ENCODE measurements at regions not wholly inside any gene's neighbourhood (a gene's known extent, or its start where the extent isn't known, plus 50 kb on each side); places are given as distances from the start of the nearest gene placed in this dataset.

DNA sequence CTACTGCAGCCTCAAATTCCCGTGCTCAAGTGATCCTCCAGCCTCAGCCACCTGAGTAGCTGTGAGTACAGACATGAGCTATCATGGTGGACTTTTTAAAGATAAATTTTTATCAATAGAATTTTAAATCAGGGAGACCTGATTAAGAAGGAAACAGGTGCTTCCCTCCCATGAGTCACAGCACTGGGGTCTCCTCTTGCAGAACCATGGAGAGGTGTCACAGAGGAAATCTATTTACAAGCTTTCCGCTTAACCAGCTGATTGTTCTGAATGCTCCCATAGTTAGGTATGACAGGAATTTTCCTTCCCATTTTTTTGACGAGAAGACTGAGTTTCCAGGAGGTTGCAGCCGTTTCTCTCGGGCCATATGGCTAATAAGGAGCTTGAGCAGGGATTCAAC lies 516.1 kb downstream of the MIAT start:
- H3K27ac Mint-ChIP-seq: no peak overlapping the region
- no peaks in the 10 kb centered on the region for H3K4me1 Mint-ChIP-seq
- H3K36me3 ChIP-seq (ENCODE audit: control insufficient read depth in 2 of 3, insufficient read depth in 3 of 3, low read length in 3 of 3): no peaks in the 10 kb centered on the region
- POLR2A ChIA-PET: no interaction called here
- H3K36me3 Mint-ChIP-seq: no peaks in the 10 kb centered on the region
- ATAC-seq (no peak), DNase-seq (no peak)
- no peaks in the 10 kb centered on the region for H3K27me3 ChIP-seq (ENCODE audit: control insufficient read depth in 2 of 2, insufficient read depth in 2 of 2, low read length in 2 of 2)
- intact Hi-C loops (cut with micrococcal nuclease): no loop called here
- no peak overlapping the region for H3K4me3 Mint-ChIP-seq
- H3K9me3 Mint-ChIP-seq: peaks cover 0 to 1% (median 0%) of the 10 kb centered on the region in 11 donors
- H3K27me3 Mint-ChIP-seq: peaks cover 20 to 37% (median 31%) of the 10 kb centered on the region in 5 donors
- H3K4me3 ChIP-seq (ENCODE audit: low read length): no peak overlapping the region
- CTCF ChIA-PET: no interaction called here
- no peak overlapping the region for H3K27ac ChIP-seq (ENCODE audit: low read depth, low read length)
- H3K9me3 ChIP-seq (ENCODE audit: control insufficient read depth in 2 of 3, low read length in 3 of 3): no peaks in the 10 kb centered on the region
- no peaks in the 10 kb centered on the region for H3K4me1 ChIP-seq (ENCODE audit: control insufficient read depth in 2 of 2, insufficient read depth in 2 of 2, low read length in 2 of 2)

DNA sequence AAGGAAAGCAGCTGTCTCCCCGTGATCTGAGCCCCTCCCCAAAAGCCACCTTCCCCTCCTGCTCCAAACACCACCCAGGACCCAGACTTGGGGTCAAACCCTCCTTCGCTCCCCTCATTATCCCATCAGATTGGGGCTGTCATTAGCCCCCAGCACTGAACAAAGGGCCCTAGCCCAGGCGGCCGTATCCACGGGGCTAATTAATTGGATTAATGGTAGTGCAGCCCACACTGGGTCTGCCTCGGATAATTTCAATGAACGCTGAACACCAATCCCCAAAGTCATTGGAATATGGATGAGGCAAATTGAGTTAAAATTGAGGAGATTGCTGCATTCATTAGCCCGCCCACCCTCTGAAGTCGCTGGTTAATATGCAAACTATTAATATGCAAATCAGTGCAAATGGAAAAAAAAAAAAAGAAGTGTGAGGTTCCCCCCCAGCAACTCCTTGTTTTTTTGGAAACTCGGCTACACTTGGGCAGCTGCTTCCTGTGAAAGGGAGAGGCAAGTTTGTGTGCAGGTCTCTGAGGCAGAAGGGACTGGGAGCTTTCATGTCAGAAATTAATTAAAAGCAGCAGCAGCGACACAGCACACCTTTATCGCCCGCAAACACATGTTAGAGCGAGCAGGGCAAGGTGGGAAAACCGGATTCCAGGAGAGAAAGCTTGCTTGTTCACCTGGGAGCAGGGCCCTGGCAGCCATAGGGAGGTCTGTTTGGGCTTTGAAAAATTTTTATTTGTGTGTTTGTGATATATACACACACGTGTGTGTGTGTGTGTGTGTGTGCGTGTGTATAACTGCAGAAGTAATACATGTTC lies 517.8 kb downstream of the MIAT start:
- Mint-ChIP-seq H3K27me3 (peaks cover 23 to 37% (median 31%) of the 10 kb centered on the region in 5 donors), H3K4me1 (no peaks in the 10 kb centered on the region), H3K36me3 (no peaks in the 10 kb centered on the region), H3K4me3 (no peak overlapping the region), H3K9me3 (peaks cover 0 to 1% (median 0%) of the 10 kb centered on the region in 11 donors), H3K27ac (no peak overlapping the region)
- intact Hi-C loops (cut with micrococcal nuclease): no loop called here
- no peak overlapping the region for H3K4me3 ChIP-seq (ENCODE audit: low read length)
- no peaks in the 10 kb centered on the region for H3K27me3 ChIP-seq (ENCODE audit: control insufficient read depth in 2 of 2, insufficient read depth in 2 of 2, low read length in 2 of 2)
- no peaks in the 10 kb centered on the region for H3K4me1 ChIP-seq (ENCODE audit: control insufficient read depth in 2 of 2, insufficient read depth in 2 of 2, low read length in 2 of 2)
- no peaks in the 10 kb centered on the region for H3K9me3 ChIP-seq (ENCODE audit: control insufficient read depth in 2 of 3, low read length in 3 of 3)
- H3K27ac ChIP-seq (ENCODE audit: low read depth, low read length): no peak overlapping the region
- DNase-seq (no peak), ATAC-seq (no peak)
- ChIA-PET CTCF (no interaction called here), POLR2A (no interaction called here)
- H3K36me3 ChIP-seq (ENCODE audit: control insufficient read depth in 2 of 3, insufficient read depth in 3 of 3, low read length in 3 of 3): no peaks in the 10 kb centered on the region

DNA sequence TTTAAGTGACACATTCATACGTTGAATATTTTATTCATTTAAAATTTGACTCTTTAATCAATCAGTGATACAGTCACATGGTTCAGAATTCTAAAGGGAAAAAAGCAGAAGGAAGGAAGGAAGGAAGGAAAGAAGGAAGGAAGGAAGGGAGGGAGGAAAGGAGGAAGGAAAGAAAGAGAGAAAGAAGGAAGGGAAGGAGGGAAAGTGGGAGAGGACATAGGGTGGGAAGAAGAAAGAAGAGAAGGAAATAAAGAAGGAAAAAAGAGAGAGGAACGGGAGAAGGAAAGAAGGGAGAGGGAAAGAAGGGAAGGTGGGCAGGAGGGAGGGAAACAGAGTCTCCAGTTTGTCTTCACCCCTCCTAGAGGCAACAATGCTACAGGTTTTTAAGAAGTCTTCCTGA lies 518.6 kb downstream of the MIAT start:
- Histone ChIP-seq H3K27ac (ENCODE audit: low read depth, low read length) (no peak overlapping the region), H3K36me3 (ENCODE audit: control insufficient read depth in 2 of 3, insufficient read depth in 3 of 3, low read length in 3 of 3) (no peaks in the 10 kb centered on the region), H3K4me1 (ENCODE audit: control insufficient read depth in 2 of 2, insufficient read depth in 2 of 2, low read length in 2 of 2) (no peaks in the 10 kb centered on the region), H3K4me3 (ENCODE audit: low read length) (no peak overlapping the region), H3K9me3 (ENCODE audit: control insufficient read depth in 2 of 3, low read length in 3 of 3) (no peaks in the 10 kb centered on the region), H3K27me3 (ENCODE audit: control insufficient read depth in 2 of 2, insufficient read depth in 2 of 2, low read length in 2 of 2) (no peaks in the 10 kb centered on the region)
- DNase-seq: no peak
- Mint-ChIP-seq H3K27me3 (peaks cover 23 to 37% (median 31%) of the 10 kb centered on the region in 5 donors), H3K4me3 (no peak overlapping the region), H3K9me3 (peaks cover 0 to 1% (median 0%) of the 10 kb centered on the region in 11 donors), H3K36me3 (no peaks in the 10 kb centered on the region), H3K4me1 (no peaks in the 10 kb centered on the region), H3K27ac (no peak overlapping the region)
- ChIA-PET CTCF (no interaction called here), POLR2A (no interaction called here)
- ATAC-seq: no peak
- intact Hi-C loops (cut with micrococcal nuclease): no loop called here

DNA sequence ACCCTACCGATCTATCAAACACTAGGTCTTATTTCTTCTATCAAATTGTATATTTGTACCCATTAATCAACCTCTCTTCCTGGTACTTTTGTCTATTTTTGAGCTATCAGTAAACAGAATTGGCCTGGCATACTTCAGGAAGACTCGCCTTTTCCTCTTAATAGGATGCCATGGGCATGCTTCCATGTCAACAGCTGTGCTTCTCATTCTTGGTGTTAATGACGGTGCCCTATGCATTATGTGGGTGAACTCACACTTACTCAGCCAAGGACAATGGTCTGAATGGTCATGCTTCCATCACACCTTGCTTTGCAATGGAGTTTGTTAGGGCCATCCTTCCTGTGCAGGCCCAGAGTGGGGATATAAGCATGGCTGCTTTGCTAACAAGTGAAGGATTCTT lies 521.8 kb downstream of the MIAT start:
- ATAC-seq (no peak), DNase-seq (no peak)
- Mint-ChIP-seq H3K4me1 (no peaks in the 10 kb centered on the region), H3K4me3 (no peak overlapping the region), H3K36me3 (no peaks in the 10 kb centered on the region), H3K27ac (no peak overlapping the region), H3K9me3 (peaks cover 0 to 1% (median 0%) of the 10 kb centered on the region in 11 donors), H3K27me3 (peaks cover 20 to 34% (median 23%) of the 10 kb centered on the region in 5 donors)
- ChIA-PET CTCF (interaction anchor here (0.8 kb wide), 1 partner anchor 442 kb away, joined by 3 read pairs; no protein-coding TSS in a partner anchor), POLR2A (no interaction called here)
- Histone ChIP-seq H3K9me3 (ENCODE audit: control insufficient read depth in 2 of 3, low read length in 3 of 3) (no peaks in the 10 kb centered on the region), H3K4me3 (ENCODE audit: low read length) (no peak overlapping the region), H3K4me1 (ENCODE audit: control insufficient read depth in 2 of 2, insufficient read depth in 2 of 2, low read length in 2 of 2) (no peaks in the 10 kb centered on the region), H3K27ac (ENCODE audit: low read depth, low read length) (no peak overlapping the region), H3K27me3 (ENCODE audit: control insufficient read depth in 2 of 2, insufficient read depth in 2 of 2, low read length in 2 of 2) (no peaks in the 10 kb centered on the region), H3K36me3 (ENCODE audit: control insufficient read depth in 2 of 3, insufficient read depth in 3 of 3, low read length in 3 of 3) (no peaks in the 10 kb centered on the region)
- intact Hi-C loops (cut with micrococcal nuclease): no loop called here

DNA sequence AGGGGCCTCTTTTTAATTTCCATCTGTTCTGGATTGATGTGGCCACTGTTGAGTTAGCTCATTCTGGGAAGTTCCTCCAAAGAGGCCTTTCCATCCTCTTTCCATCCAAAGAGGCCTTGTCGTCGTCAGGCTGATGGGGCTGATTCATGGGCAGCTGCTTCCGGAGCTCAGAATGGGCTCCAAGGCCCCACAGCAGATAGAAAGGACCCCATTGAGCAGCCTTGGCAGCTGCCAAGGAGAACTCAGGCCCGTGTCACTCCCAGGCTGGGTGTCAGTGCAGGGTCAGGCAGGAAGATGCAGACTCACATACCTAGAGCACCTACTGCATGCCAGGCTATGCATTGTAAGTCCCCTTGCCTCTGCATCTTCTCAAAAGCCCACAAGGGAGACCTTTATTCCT lies 524.1 kb downstream of the MIAT start:
- no peaks in the 10 kb centered on the region for H3K4me1 Mint-ChIP-seq
- H3K27ac ChIP-seq (ENCODE audit: low read depth, low read length): no peak overlapping the region
- POLR2A ChIA-PET: no interaction called here
- CTCF ChIA-PET: no interaction called here
- no peaks in the 10 kb centered on the region for H3K36me3 Mint-ChIP-seq
- peaks cover 0 to 13% (median 6%) of the 10 kb centered on the region in 5 donors for H3K27me3 Mint-ChIP-seq
- DNase-seq (no peak), ATAC-seq (no peak)
- H3K4me3 ChIP-seq (ENCODE audit: low read length): no peak overlapping the region
- H3K27ac Mint-ChIP-seq: no peak overlapping the region
- no peak overlapping the region for H3K4me3 Mint-ChIP-seq
- peaks cover 0 to 2% (median 0%) of the 10 kb centered on the region in 11 donors for H3K9me3 Mint-ChIP-seq
- H3K9me3 ChIP-seq (ENCODE audit: control insufficient read depth in 2 of 3, low read length in 3 of 3): no peaks in the 10 kb centered on the region
- H3K4me1 ChIP-seq (ENCODE audit: control insufficient read depth in 2 of 2, insufficient read depth in 2 of 2, low read length in 2 of 2): no peaks in the 10 kb centered on the region
- no peaks in the 10 kb centered on the region for H3K27me3 ChIP-seq (ENCODE audit: control insufficient read depth in 2 of 2, insufficient read depth in 2 of 2, low read length in 2 of 2)
- intact Hi-C loops (cut with micrococcal nuclease): no loop called here
- no peaks in the 10 kb centered on the region for H3K36me3 ChIP-seq (ENCODE audit: control insufficient read depth in 2 of 3, insufficient read depth in 3 of 3, low read length in 3 of 3)

DNA sequence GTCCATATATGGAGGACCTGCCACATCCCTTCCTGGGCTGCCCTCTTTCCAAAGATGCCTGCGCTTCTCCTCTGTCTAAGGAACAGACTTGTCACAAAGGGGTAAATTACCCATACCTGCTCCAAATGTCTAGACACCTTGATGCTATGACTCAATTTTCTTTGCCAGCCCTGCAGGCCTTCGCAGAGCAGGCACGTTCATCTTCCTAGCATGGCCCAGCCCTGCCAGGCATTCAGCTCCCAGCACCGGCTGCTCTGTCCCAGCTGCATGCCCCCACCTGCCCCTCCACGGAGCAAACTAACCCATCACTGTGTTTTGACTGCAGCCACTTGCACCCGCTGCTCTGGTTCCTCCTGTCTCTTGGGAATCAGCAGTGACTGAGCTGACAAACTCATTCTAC lies 526.1 kb downstream of the MIAT start:
- H3K4me3 Mint-ChIP-seq: no peak overlapping the region
- Histone ChIP-seq H3K27ac (ENCODE audit: low read depth, low read length) (no peak overlapping the region), H3K27me3 (ENCODE audit: control insufficient read depth in 2 of 2, insufficient read depth in 2 of 2, low read length in 2 of 2) (no peaks in the 10 kb centered on the region), H3K4me3 (ENCODE audit: low read length) (no peak overlapping the region), H3K4me1 (ENCODE audit: control insufficient read depth in 2 of 2, insufficient read depth in 2 of 2, low read length in 2 of 2) (no peaks in the 10 kb centered on the region), H3K36me3 (ENCODE audit: control insufficient read depth in 2 of 3, insufficient read depth in 3 of 3, low read length in 3 of 3) (no peaks in the 10 kb centered on the region), H3K9me3 (ENCODE audit: control insufficient read depth in 2 of 3, low read length in 3 of 3) (no peaks in the 10 kb centered on the region)
- ATAC-seq (no peak), DNase-seq (no peak)
- H3K4me1 Mint-ChIP-seq: no peaks in the 10 kb centered on the region
- no peaks in the 10 kb centered on the region for H3K36me3 Mint-ChIP-seq
- ChIA-PET CTCF (no interaction called here), POLR2A (no interaction called here)
- peaks cover 3 to 16% (median 4%) of the 10 kb centered on the region in 5 donors for H3K27me3 Mint-ChIP-seq
- H3K27ac Mint-ChIP-seq: no peak overlapping the region
- peaks cover 0 to 2% (median 0%) of the 10 kb centered on the region in 11 donors for H3K9me3 Mint-ChIP-seq
- intact Hi-C loops (cut with micrococcal nuclease): no loop called here

DNA sequence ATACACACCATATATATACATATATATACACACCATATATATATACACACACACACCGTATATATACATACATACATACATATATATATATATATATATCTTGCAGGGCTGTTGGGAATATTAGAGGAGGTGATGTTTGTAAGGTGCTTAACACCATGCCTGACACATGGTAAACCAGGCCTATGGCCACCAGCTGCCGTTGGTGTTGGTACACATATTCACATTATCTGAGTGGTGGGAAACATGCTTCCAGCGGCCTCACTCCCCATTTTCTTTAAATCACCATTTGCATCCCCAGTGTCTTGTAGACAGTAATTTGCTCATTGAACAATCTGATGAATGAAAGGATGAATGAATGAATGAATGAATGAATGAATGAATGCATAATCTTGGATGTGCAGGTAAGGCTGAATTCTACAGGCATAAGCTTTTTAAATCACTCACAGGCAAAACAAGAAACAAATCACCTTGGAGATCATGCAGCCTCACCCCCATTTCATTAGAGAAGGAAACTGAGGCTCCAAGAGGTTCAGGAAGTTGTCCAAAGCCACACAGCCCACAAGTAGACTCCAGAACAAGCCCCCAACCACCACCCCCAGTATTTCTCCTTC lies 527.8 kb downstream of the MIAT start:
- CTCF ChIA-PET: no interaction called here

More for the DNA sequence above, 527.8 kb downstream of the MIAT start:
- no peaks in the 10 kb centered on the region for H3K4me1 ChIP-seq (ENCODE audit: control insufficient read depth in 2 of 2, insufficient read depth in 2 of 2, low read length in 2 of 2)
- ATAC-seq (no peak), DNase-seq (no peak)
- H3K36me3 ChIP-seq (ENCODE audit: control insufficient read depth in 2 of 3, insufficient read depth in 3 of 3, low read length in 3 of 3): no peaks in the 10 kb centered on the region
- H3K4me3 ChIP-seq (ENCODE audit: low read length): no peak overlapping the region
- Mint-ChIP-seq H3K9me3 (peaks cover 0 to 10% (median 2%) of the 10 kb centered on the region in 11 donors), H3K36me3 (no peaks in the 10 kb centered on the region), H3K4me3 (no peak overlapping the region), H3K27me3 (peaks cover 0 to 24% (median 12%) of the 10 kb centered on the region in 5 donors), H3K27ac (no peak overlapping the region), H3K4me1 (no peaks in the 10 kb centered on the region)
- H3K9me3 ChIP-seq (ENCODE audit: control insufficient read depth in 2 of 3, low read length in 3 of 3): no peaks in the 10 kb centered on the region
- no peaks in the 10 kb centered on the region for H3K27me3 ChIP-seq (ENCODE audit: control insufficient read depth in 2 of 2, insufficient read depth in 2 of 2, low read length in 2 of 2)
- no peak overlapping the region for H3K27ac ChIP-seq (ENCODE audit: low read depth, low read length)
- POLR2A ChIA-PET: no interaction called here
- intact Hi-C loops (cut with micrococcal nuclease): no loop called here

All from naive thymus-derived CD4-positive, alpha-beta T cell (primary cell).